RPMI7951 (cell line): ENCODE measurements at regions not wholly inside any gene's neighbourhood (a gene's known extent, or its start where the extent isn't known, plus 50 kb on each side); places are given as distances from the start of the nearest gene placed in this dataset.

Source experiments
- DNase-seq: peaks from one replicate; pipeline ENCODE4 v3.0.0-alpha.2; 2012; ENCODE audit warnings: low read depth

GRCh38 chr2:239590995-239591915, 190.4 kb upstream of the HDAC4 start:
- no peak for DNase-seq

- DNase-seq: no peak
These were observed 189.5 kb upstream of the HDAC4 start for GRCh38 chr2:239590276-239590675.

GRCh38 chr2:239589833-239590232, 189.0 kb upstream of the HDAC4 start:
- DNase-seq: no peak

GRCh38 chr2:239589270-239589825, 188.5 kb upstream of the HDAC4 start:
- no peak for DNase-seq

GRCh38 chr2:239588451-239589269, 187.8 kb upstream of the HDAC4 start:
- DNase-seq: peak; percentile 19

GRCh38 chr2:239587841-239588240, 187.0 kb upstream of the HDAC4 start:
- no peak for DNase-seq

- no peak for DNase-seq
These were observed 186.5 kb upstream of the HDAC4 start for GRCh38 chr2:239587311-239587731.

GRCh38 chr2:239586651-239587310, 186.0 kb upstream of the HDAC4 start:
- no peak for DNase-seq

GRCh38 chr2:239585422-239585821, 184.6 kb upstream of the HDAC4 start:
- DNase-seq: peak; percentile 17

GRCh38 chr2:239584986-239585385, 184.2 kb upstream of the HDAC4 start:
- DNase-seq: no peak

- DNase-seq: no peak
These were observed 183.3 kb upstream of the HDAC4 start for GRCh38 chr2:239583879-239584859.

- DNase-seq: no peak
These were observed 182.5 kb upstream of the HDAC4 start for GRCh38 chr2:239583171-239583878.

- no peak for DNase-seq
These were observed 181.7 kb upstream of the HDAC4 start for GRCh38 chr2:239582476-239582875.

GRCh38 chr2:239581352-239581901, 180.6 kb upstream of the HDAC4 start:
- DNase-seq: no peak

GRCh38 chr2:239580199-239580527, 179.3 kb upstream of the HDAC4 start:
- no peak for DNase-seq

- no peak for DNase-seq
These were observed 178.8 kb upstream of the HDAC4 start for GRCh38 chr2:239579524-239580198.

GRCh38 chr2:239579081-239579480, 178.3 kb upstream of the HDAC4 start:
- no peak for DNase-seq

- DNase-seq: no peak
These were observed 177.6 kb upstream of the HDAC4 start for GRCh38 chr2:239578381-239578780.

GRCh38 chr2:239577935-239578334, 177.1 kb upstream of the HDAC4 start:
- no peak for DNase-seq
